Transverse colon (tissue), 4 donors: ENCODE measurements at regions not wholly inside any gene's neighbourhood (a gene's known extent, or its start where the extent isn't known, plus 50 kb on each side); places are given as distances from the start of the nearest gene placed in this dataset.

Experiments used
- DNase-seq: peaks from one replicate; pipeline ENCODE4 v3.0.0-alpha.2; 2019
- H3K27ac ChIP-seq, 4 donors: fragments of 200-600 bp; sonication (generic); 2 replicates each; pipeline ENCODE4 v1.5.1; 2016 to 2018; ENCODE audit warnings: inconsistent platforms in 4 of 4
- H3K27me3 ChIP-seq: fragments of 200-600 bp; sonication (generic); 2 replicates; pipeline ENCODE4 v1.5.1; 2017; ENCODE audit warnings: inconsistent platforms
- H3K36me3 ChIP-seq, 4 donors: fragments of 200-600 bp; sonication (generic); 2 replicates each; pipeline ENCODE4 v1.5.1; 2017 to 2019; ENCODE audit warnings: inconsistent platforms in 4 of 4
- H3K4me1 ChIP-seq, 4 donors: fragments of 200-600 bp; sonication (generic); 2 replicates each; pipeline ENCODE4 v1.5.1; 2017 to 2020; ENCODE audit warnings: inconsistent platforms in 4 of 4
- H3K4me3 ChIP-seq, 4 donors: fragments of 200-600 bp; sonication (generic); 1 replicate in 1 of 4; 2 replicates in 3 of 4; pipeline versions ENCODE4 v1.5.1 to v1.6.1; 2017 to 2019; ENCODE audit warnings: inconsistent platforms in 4 of 4
- H3K9me3 ChIP-seq, 2 donors: fragments of 200-600 bp; sonication (generic); 2 replicates each; pipeline ENCODE4 v1.5.1; 2017 to 2019; ENCODE audit warnings: inconsistent platforms in 2 of 2
- CTCF ChIP-seq, 5 experiments: fragments of 200-600 bp in 3 of 5; fragments of 450-650 bp in 2 of 5; sonication (generic) in 3 of 5; IDR thresholded peaks; 1 replicate in 2 of 5; 2 replicates in 3 of 5; pipeline ENCODE4 v1.5.1; 2016 to 2017; ENCODE audit warnings: antibody characterized with exemption in 5 of 5, inconsistent platforms in 3 of 5, mild to moderate bottlenecking in 2 of 5, moderate library complexity in 1 of 5
- EP300 ChIP-seq: sonication (generic); formaldehyde crosslinking; IDR thresholded peaks from one replicate; pipeline ENCODE4 v1.6.1; 2017; ENCODE audit warnings: antibody characterized with exemption, low read depth
- POLR2A ChIP-seq: fragments of 450-650 bp; IDR thresholded peaks from one replicate; pipeline ENCODE4 v1.6.1; 2016; ENCODE audit warnings: antibody characterized with exemption, mild to moderate bottlenecking, moderate library complexity
- POLR2AphosphoS5 ChIP-seq, 3 donors: sonication (generic); formaldehyde crosslinking; IDR thresholded peaks; one replicate each; pipeline ENCODE4 v1.6.1; 2016; ENCODE audit warnings: antibody characterized with exemption in 3 of 3
- WGBS, 2 donors: methylation state at CpG; one replicate each; pipeline ENCODE4 v1.1.5; 2018; ENCODE audit warnings: low coverage in 1 of 2; 5-methylcytosine and 5-hydroxymethylcytosine counted together
- in situ Hi-C, 4 donors: fragments of 200-750 bp; cut with MboI; loops; one replicate each; pipeline versions ENCODE4 v1.15.0 to v1.15.1; 2017; ENCODE audit warnings: low sequenced_read_pairs in 3 of 4, low pct_ligation_motif_present in 1 of 4, low pct_unique_long_range_greater_than_20kb in 1 of 4
- intact Hi-C: fragments of 100-400 bp; cut with DNase I; formaldehyde crosslinking; loops from one replicate; pipeline ENCODE4 v1.15.1; 2023; ENCODE audit warnings: low total_unique reads

- no peaks in the 10 kb centered on the region for H3K9me3 ChIP-seq
- TF ChIP-seq EP300, result no peak
- TF ChIP-seq POLR2AphosphoS5 (IDR thresholded peaks at IDR 0.05), result no peak
- no peak for TF ChIP-seq POLR2A
- no peaks in the 10 kb centered on the region for H3K27me3 ChIP-seq
- DNase-seq, result no peak
- in situ Hi-C loops (no loop called here), intact Hi-C loops (no loop called here)
- WGBS, 2 donors, result 80 to 83% methylated on average over 2 of the region's 2 CpGs
- no peak overlapping the region for H3K27ac ChIP-seq
- H3K4me3 ChIP-seq, result no peak overlapping the region
- H3K4me1 ChIP-seq, result no peaks in the 10 kb centered on the region
- no peaks in the 10 kb centered on the region for H3K36me3 ChIP-seq
These were observed 326.9 kb downstream of the MEIS1 start for GRCh38 chr2:66761826-66762225.

GRCh38 chr2:66762761-66763160 is 327.8 kb downstream of the MEIS1 start:
- intact Hi-C loops (no loop called here), in situ Hi-C loops (no loop called here)
- H3K4me3 ChIP-seq, result no peak overlapping the region
- TF ChIP-seq POLR2A, result no peak
- TF ChIP-seq EP300, result no peak
- TF ChIP-seq POLR2AphosphoS5 (IDR thresholded peaks at IDR 0.05), result no peak
- no peak for TF ChIP-seq CTCF (IDR thresholded peaks at IDR 0.05)
- H3K9me3 ChIP-seq, result no peaks in the 10 kb centered on the region
- H3K27ac ChIP-seq, result no peak overlapping the region
- H3K27me3 ChIP-seq, result no peaks in the 10 kb centered on the region
- H3K4me1 ChIP-seq, result no peaks in the 10 kb centered on the region
- 86 to 93% methylated on average over 23 to 25 of the region's 25 CpGs for WGBS, 2 donors
- no peak for DNase-seq
- no peaks in the 10 kb centered on the region for H3K36me3 ChIP-seq

- Histone ChIP-seq H3K9me3 (no peaks in the 10 kb centered on the region), H3K36me3 (no peaks in the 10 kb centered on the region), H3K4me3 (no peak overlapping the region), H3K4me1 (no peaks in the 10 kb centered on the region), H3K27me3 (no peaks in the 10 kb centered on the region), H3K27ac (no peak overlapping the region)
- WGBS, 2 donors, result 83 to 100% methylated on average over 1 to 3 of the region's 3 CpGs
- TF ChIP-seq POLR2A (no peak), CTCF (IDR thresholded peaks at IDR 0.05) (no peak), POLR2AphosphoS5 (IDR thresholded peaks at IDR 0.05) (no peak), EP300 (no peak)
- intact Hi-C loops (no loop called here), in situ Hi-C loops (no loop called here)
- DNase-seq, result no peak
These were observed 331.7 kb downstream of the MEIS1 start for GRCh38 chr2:66766582-66766981.

GRCh38 chr2:66771359-66771976 is 336.5 kb downstream of the MEIS1 start:
- intact Hi-C loops, result no loop called here
- H3K9me3 ChIP-seq, result no peaks in the 10 kb centered on the region
- in situ Hi-C loops, result no loop called here
- H3K27me3 ChIP-seq, result no peaks in the 10 kb centered on the region
- no peak overlapping the region for H3K27ac ChIP-seq
- DNase-seq, result no peak
- no peak overlapping the region for H3K4me3 ChIP-seq
- H3K4me1 ChIP-seq, result no peaks in the 10 kb centered on the region
- no peaks in the 10 kb centered on the region for H3K36me3 ChIP-seq
- TF ChIP-seq CTCF (IDR thresholded peaks at IDR 0.05) (no peak), POLR2AphosphoS5 (IDR thresholded peaks at IDR 0.05) (no peak), EP300 (no peak), POLR2A (no peak)
- WGBS, 2 donors, result 74% methylated on average over 1 of the region's 1 CpG; no CpG with 5 or more reads in 1 of the 2 donors

- in situ Hi-C loops (no loop called here), intact Hi-C loops (no loop called here)
- H3K4me1 ChIP-seq, result no peaks in the 10 kb centered on the region
- H3K27me3 ChIP-seq, result no peaks in the 10 kb centered on the region
- no peak overlapping the region for H3K27ac ChIP-seq
- DNase-seq, result no peak
- H3K9me3 ChIP-seq, result no peaks in the 10 kb centered on the region
- no peak for TF ChIP-seq POLR2A
- no peak for TF ChIP-seq EP300
- WGBS, 2 donors, result 63 to 65% methylated on average over 1 of the region's 1 CpG
- H3K4me3 ChIP-seq, result no peak overlapping the region
- H3K36me3 ChIP-seq, result no peaks in the 10 kb centered on the region
These were observed 337.7 kb downstream of the MEIS1 start for GRCh38 chr2:66772618-66773017.
